BLaER1 (cell line): ENCODE measurements at regions not wholly inside any gene's neighbourhood (a gene's known extent, or its start where the extent isn't known, plus 50 kb on each side); places are given as distances from the start of the nearest gene placed in this dataset.
A peak's percentile ranks its signal among the peaks of the same experiment; 100 is the strongest.
"Not testable (repeated sequence)": the region's sequence is repeated elsewhere in the genome, so short reads cannot be mapped to it uniquely, and the experiment has no call there.

Source experiments
- H3K27ac ChIP-seq: shearing (Covaris generic); formaldehyde crosslinking; 2 replicates; pipeline ENCODE4 v1.8.1; 2022
- H3K27me3 ChIP-seq: shearing (Covaris generic); formaldehyde crosslinking; 2 replicates; pipeline ENCODE4 v1.8.1; 2022
- H3K36me3 ChIP-seq: shearing (Covaris generic); formaldehyde crosslinking; 2 replicates; pipeline ENCODE4 v1.8.1; 2022
- H3K4me1 ChIP-seq: shearing (Covaris generic); formaldehyde crosslinking; 2 replicates; pipeline ENCODE4 v1.8.1; 2022
- H3K4me2 ChIP-seq: shearing (Covaris generic); formaldehyde crosslinking; 2 replicates; pipeline ENCODE4 v1.8.1; 2022
- H3K4me3 ChIP-seq: shearing (Covaris generic); formaldehyde crosslinking; 2 replicates; pipeline ENCODE4 v1.8.1; 2022
- H3K9ac ChIP-seq: shearing (Covaris generic); formaldehyde crosslinking; 2 replicates; pipeline ENCODE4 v1.8.1; 2022
- H3K9me3 ChIP-seq: shearing (Covaris generic); formaldehyde crosslinking; 2 replicates; pipeline ENCODE4 v1.8.1; 2022
- H4K20me1 ChIP-seq: shearing (Covaris generic); formaldehyde crosslinking; 2 replicates; pipeline ENCODE4 v1.8.1; 2022
- Cebpa-rat ChIP-seq: shearing (Covaris generic); IDR thresholded peaks from 2 replicates; pipeline ENCODE4 v1.8.1; 2022

DNA sequence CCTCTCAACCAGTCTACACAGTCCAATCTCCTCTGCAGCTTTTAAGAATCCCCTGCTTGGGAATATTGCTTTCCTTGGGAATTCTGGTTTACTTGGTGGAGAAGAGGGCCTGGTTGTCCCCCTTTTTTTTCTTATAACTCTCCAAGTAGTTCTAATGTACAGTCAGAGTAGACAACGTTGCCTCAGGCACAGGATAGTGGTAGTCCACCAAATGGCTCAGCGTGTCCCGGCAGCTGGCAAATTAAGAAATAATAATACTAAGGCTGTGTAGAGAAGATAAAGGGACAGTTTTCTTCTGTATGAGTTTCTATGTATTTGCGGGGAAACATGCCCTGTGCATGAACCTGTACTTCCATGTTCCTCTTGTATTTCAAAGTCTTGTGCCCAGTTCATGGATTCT, 145.7 kb upstream of the RREB1 start:
- Histone ChIP-seq H3K4me2 (no peak overlapping the region), H3K4me3 (no peak overlapping the region), H3K27me3 (no peaks in the 10 kb centered on the region), H3K27ac (no peak overlapping the region), H3K4me1 (no peaks in the 10 kb centered on the region), H3K9ac (no peak overlapping the region), H3K36me3 (no peaks in the 10 kb centered on the region), H3K9me3 (no peaks in the 10 kb centered on the region), H4K20me1 (no peaks in the 10 kb centered on the region)
- TF ChIP-seq Cebpa-rat = no peak

GRCh38 chr6:6962699-6963098, 145.1 kb upstream of the RREB1 start:
- Histone ChIP-seq H3K9ac (no peak overlapping the region), H3K4me3 (no peak overlapping the region), H3K36me3 (no peaks in the 10 kb centered on the region), H3K4me2 (no peak overlapping the region), H3K4me1 (no peaks in the 10 kb centered on the region), H3K27ac (no peak overlapping the region), H3K27me3 (no peaks in the 10 kb centered on the region), H3K9me3 (no peaks in the 10 kb centered on the region), H4K20me1 (no peaks in the 10 kb centered on the region)
- TF ChIP-seq Cebpa-rat = no peak

- not testable (repeated sequence) for H3K27ac ChIP-seq, H3K27me3 ChIP-seq
Observed at GRCh38 chr6:6963390-6963789, 144.4 kb upstream of the RREB1 start.

GRCh38 chr6:6964675-6965074, 143.1 kb upstream of the RREB1 start:
- H3K9me3 ChIP-seq = no peaks in the 10 kb centered on the region

More at GRCh38 chr6:6963390-6963789, 144.4 kb upstream of the RREB1 start:
- H3K4me1 ChIP-seq, H4K20me1 ChIP-seq, H3K9ac ChIP-seq, H3K4me2 ChIP-seq, H3K9me3 ChIP-seq, H3K4me3 ChIP-seq, H3K36me3 ChIP-seq: not testable (repeated sequence)

DNA sequence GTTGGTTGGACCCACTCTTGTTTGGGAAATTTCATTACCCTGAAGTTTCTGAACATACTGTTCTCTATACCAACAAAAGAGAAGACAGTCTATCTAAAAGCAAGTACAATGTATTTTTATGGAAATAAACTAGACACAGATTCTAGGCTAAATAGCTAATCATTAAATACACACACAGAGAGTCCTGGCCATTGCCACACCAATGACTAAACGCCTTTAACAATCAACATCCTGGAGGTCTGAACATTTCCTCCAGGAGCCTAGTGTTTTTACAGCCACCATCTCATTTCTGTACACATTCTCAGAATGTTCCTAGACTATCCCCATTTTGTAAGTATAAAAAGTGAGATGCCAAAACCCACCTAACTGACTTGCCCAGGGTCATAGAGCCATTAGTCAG, 141.6 kb upstream of the RREB1 start:
- H3K27ac ChIP-seq = no peak overlapping the region
- no peak overlapping the region for H3K4me2 ChIP-seq

More at GRCh38 chr6:6964675-6965074, 143.1 kb upstream of the RREB1 start:
- Histone ChIP-seq H3K27ac (no peak overlapping the region), H3K9ac (no peak overlapping the region), H4K20me1 (no peaks in the 10 kb centered on the region), H3K36me3 (no peaks in the 10 kb centered on the region), H3K4me1 (no peaks in the 10 kb centered on the region), H3K4me2 (no peak overlapping the region), H3K27me3 (no peaks in the 10 kb centered on the region), H3K4me3 (no peak overlapping the region)
- no peak for TF ChIP-seq Cebpa-rat

GRCh38 chr6:6966569-6966968, 141.2 kb upstream of the RREB1 start:
- no peak overlapping the region for H3K4me2 ChIP-seq
- H4K20me1 ChIP-seq = no peaks in the 10 kb centered on the region
- no peak overlapping the region for H3K4me3 ChIP-seq
- no peaks in the 10 kb centered on the region for H3K36me3 ChIP-seq
- H3K9ac ChIP-seq = no peak overlapping the region
- H3K27me3 ChIP-seq = no peaks in the 10 kb centered on the region
- H3K27ac ChIP-seq = no peak overlapping the region
- H3K9me3 ChIP-seq = no peaks in the 10 kb centered on the region
- H3K4me1 ChIP-seq = peaks cover 13% of the 10 kb centered on the region
- TF ChIP-seq Cebpa-rat = no peak

More for the DNA sequence above, 141.6 kb upstream of the RREB1 start:
- no peak overlapping the region for H3K4me3 ChIP-seq
- no peaks in the 10 kb centered on the region for H3K36me3 ChIP-seq
- TF ChIP-seq Cebpa-rat = no peak
- H3K9me3 ChIP-seq = no peaks in the 10 kb centered on the region
- H3K27me3 ChIP-seq = no peaks in the 10 kb centered on the region
- no peaks in the 10 kb centered on the region for H4K20me1 ChIP-seq
- H3K9ac ChIP-seq = no peak overlapping the region
- H3K4me1 ChIP-seq = peaks cover 10% of the 10 kb centered on the region

- Histone ChIP-seq H3K4me2 (no peak overlapping the region), H3K4me1 (peaks cover 16% of the 10 kb centered on the region), H3K36me3 (no peaks in the 10 kb centered on the region), H3K9me3 (no peaks in the 10 kb centered on the region), H3K27ac (no peak overlapping the region), H3K4me3 (no peak overlapping the region), H3K27me3 (no peaks in the 10 kb centered on the region), H4K20me1 (no peaks in the 10 kb centered on the region), H3K9ac (no peak overlapping the region)
- no peak for TF ChIP-seq Cebpa-rat
Observed at GRCh38 chr6:6968357-6968730, 139.4 kb upstream of the RREB1 start.

GRCh38 chr6:6968731-6969552, 138.8 kb upstream of the RREB1 start:
- no peak for TF ChIP-seq Cebpa-rat
- peaks cover 22% of the 10 kb centered on the region for H3K4me1 ChIP-seq
- no peaks in the 10 kb centered on the region for H3K27me3 ChIP-seq
- H3K9me3 ChIP-seq = no peaks in the 10 kb centered on the region
- no peaks in the 10 kb centered on the region for H3K36me3 ChIP-seq
- no peaks in the 10 kb centered on the region for H4K20me1 ChIP-seq
- no peak overlapping the region for H3K9ac ChIP-seq
- no peak overlapping the region for H3K27ac ChIP-seq
- no peak overlapping the region for H3K4me2 ChIP-seq
- H3K4me3 ChIP-seq = no peak overlapping the region

DNA sequence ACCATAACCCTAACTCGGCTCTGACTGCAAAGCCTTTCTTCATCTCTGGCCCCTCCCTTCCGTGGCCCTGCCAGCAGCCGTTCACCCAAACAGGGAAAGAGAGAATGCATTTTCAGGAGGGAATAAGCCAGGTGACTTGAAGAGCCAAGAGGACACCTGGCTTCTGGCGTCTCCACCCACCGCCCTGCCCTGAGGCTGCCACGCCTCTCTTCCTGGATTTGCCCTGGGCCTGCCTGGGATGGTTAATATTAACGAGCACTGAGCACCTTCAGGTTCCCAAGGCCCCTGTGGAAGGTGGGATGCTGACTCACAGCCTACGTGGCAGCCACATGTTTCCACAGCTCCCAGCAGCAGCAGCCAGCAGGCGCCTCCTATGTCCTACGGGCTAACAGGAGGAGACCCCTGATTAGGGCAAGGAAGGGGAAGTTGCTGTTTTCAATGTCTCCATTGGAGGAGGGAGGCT, 138.0 kb upstream of the RREB1 start:
- no peak for TF ChIP-seq Cebpa-rat
- no peak overlapping the region for H3K9ac ChIP-seq
- H3K9me3 ChIP-seq = no peaks in the 10 kb centered on the region
- peaks cover 30% of the 10 kb centered on the region for H3K4me1 ChIP-seq
- H3K4me3 ChIP-seq = no peak overlapping the region
- no peaks in the 10 kb centered on the region for H4K20me1 ChIP-seq
- no peaks in the 10 kb centered on the region for H3K36me3 ChIP-seq
- no peak overlapping the region for H3K27ac ChIP-seq
- H3K27me3 ChIP-seq = no peaks in the 10 kb centered on the region
- no peak overlapping the region for H3K4me2 ChIP-seq

- no peak for TF ChIP-seq Cebpa-rat
- H3K9me3 ChIP-seq = no peaks in the 10 kb centered on the region
- no peaks in the 10 kb centered on the region for H3K36me3 ChIP-seq
- H3K4me3 ChIP-seq = no peak overlapping the region
- H4K20me1 ChIP-seq = no peaks in the 10 kb centered on the region
- H3K9ac ChIP-seq = no peak overlapping the region
- H3K4me1 ChIP-seq = peaks cover 41% of the 10 kb centered on the region
- H3K4me2 ChIP-seq = peak overlapping the region; percentile 35
- H3K27ac ChIP-seq = no peak overlapping the region
- no peaks in the 10 kb centered on the region for H3K27me3 ChIP-seq
Observed at GRCh38 chr6:6970851-6971250, 136.9 kb upstream of the RREB1 start.
